SKM-1 (cell line): ENCODE measurements at regions not wholly inside any gene's neighbourhood (a gene's known extent, or its start where the extent isn't known, plus 50 kb on each side); places are given as distances from the start of the nearest gene placed in this dataset.
"Not testable (repeated sequence)": the region's sequence is repeated elsewhere in the genome, so short reads cannot be mapped to it uniquely, and the experiment has no call there.

ENCODE experiments used
- DNase-seq: peaks from one replicate; lab custom pipeline; 2025; ENCODE audit not compliant: unreplicated experiment; lab: John Stamatoyannopoulos, UW

DNA sequence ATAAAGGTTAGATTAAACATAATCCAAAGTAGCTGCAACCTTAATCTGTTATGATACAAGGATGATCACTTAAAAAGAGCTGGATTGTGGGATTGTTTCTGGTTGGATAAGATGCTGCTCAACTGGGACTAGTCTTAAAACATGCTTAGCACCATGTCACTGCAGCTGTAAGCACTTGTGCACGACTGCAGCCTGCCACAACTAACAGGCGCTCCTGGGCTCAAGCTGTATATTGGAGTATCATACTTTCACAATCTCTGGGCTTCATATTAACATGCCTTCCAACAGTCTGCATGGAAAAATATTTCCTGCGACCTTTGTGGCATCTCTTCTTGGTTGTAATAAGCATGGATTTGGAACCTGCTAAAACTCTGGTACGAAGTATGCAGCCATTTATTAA is 493.0 kb upstream of the PITX2 start:
- DNase-seq: no peak

- no peak for DNase-seq
Observed at GRCh38 chr4:111120191-111120590, 497.3 kb upstream of the PITX2 start.

GRCh38 chr4:111126340-111126739 is 503.5 kb upstream of the PITX2 start:
- no peak for DNase-seq

DNA sequence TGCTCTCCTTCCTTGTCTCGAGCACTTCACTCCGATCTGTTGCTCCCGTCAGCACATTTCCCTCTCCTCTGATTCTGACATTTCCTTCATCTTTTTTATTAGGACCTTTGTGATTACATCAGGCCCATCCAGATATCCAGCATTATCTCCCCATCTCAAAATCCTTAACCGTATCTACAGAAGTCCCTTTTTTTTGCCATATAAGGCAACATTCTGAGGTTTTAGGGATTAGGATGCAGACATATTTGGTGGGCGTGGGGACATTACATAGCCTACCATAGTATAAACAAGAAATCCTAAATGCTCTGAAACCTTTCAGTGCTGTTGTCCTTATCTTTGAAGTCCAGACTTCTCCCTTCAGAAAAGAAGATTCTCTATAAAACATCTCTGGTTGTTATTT is 505.0 kb upstream of the PITX2 start:
- no peak for DNase-seq

- no peak for DNase-seq
Observed at GRCh38 chr4:111128327-111128726, 505.4 kb upstream of the PITX2 start.

- DNase-seq: no peak
Observed at GRCh38 chr4:111136438-111136837, 513.6 kb upstream of the PITX2 start.

DNA sequence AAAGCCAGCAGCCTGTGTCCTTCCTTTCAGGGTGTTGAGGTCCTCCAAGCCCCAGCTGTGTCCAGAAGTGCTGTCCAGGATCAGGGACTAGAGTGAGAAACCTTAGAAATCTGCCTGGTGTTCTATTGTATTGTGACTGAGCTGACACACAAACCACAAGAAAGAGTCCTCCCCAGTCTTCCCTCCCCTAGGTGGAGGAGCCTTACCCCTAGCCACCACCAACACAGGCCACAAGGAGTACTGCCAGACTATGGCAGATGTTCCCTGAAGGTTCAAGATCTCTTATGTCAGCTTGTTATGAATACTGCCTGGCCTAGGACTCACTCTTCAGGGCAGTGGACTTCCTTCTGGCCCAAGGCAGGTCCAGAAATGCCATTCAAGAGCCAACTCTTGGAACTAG is 514.1 kb upstream of the PITX2 start:
- DNase-seq: no peak

DNA sequence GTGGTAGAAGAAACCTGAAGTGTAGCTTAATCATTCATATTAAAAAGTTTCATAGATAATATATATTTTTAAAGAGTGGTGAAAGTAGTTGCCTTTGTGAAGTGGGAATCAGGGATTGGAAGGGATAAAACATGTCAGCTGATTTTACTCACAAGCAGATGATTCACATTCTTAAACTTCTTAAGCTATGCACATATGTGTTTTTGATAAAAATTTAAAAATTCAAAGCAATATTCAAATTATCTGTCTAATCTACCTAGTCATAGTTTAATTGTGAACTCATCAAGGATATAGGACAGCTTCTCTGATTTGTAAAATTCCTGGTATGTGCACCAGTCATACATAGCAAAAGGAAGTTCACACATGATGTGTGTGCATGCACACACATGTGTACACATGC is 520.6 kb upstream of the PITX2 start:
- DNase-seq: no peak

- no peak for DNase-seq
Observed at GRCh38 chr4:111154934-111155333, 532.1 kb upstream of the PITX2 start.

- not testable (repeated sequence) for DNase-seq
Observed at GRCh38 chr4:111164556-111164955, 541.7 kb upstream of the PITX2 start.

- no peak for DNase-seq
Observed at GRCh38 chr4:111174331-111174730, 551.5 kb upstream of the PITX2 start.

DNA sequence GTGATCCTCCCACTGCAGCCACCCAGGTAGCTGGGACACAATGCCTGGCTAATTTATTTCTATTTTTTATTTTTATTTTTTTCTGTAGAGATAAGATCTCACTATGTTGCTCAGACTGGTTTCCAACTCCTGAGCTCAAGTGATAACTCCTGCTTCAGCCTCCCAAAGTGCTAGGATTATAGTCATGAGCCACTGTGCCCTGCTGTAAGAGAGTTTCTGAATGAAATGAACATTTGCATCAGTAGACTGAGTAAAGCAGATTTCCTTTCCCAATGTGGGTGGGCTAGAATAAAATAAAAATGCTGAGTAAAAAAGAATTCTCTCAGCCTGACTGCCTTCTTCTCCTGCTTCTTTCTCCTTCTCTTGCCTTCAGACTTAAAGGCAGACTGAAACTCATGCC is 555.4 kb upstream of the PITX2 start:
- no peak for DNase-seq

DNA sequence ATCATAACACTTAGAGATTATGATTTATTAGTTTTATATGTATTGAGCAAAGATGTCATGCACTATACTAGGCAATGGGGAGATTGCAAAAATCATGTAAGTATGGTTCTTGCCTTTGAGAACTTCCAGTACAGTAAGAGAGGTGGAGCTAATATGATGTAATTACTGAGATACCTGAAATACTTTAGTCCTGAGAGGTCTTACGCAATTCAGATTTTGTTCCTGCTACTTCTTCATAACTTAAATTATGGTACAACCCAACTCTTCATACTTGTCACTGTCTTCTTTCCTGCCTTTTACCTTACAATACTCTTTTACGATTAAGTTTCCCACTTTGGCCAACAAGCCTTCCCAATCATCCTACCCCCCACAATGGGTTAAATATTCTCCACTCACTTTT is 564.2 kb upstream of the PITX2 start:
- DNase-seq: no peak

GRCh38 chr4:111198446-111198845 is 575.6 kb upstream of the PITX2 start:
- no peak for DNase-seq

DNA sequence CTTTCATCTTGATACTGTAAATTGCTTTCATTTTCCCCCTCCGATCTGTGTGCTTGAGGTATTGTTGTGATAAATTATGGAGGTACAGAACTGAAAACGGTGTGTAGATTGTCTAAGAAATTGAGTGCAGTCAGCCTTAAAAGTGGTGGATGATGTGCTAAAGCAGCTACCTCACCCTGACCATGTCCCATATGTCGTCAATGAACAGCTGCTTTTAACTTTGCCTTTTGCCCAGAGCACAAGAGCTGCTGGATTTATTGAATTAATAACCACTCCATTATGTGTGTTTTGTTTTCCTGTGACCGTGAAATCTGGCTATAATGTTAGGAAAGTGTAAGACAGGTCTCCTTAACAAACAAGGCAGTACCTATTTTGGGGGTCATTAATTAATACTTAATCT is 581.9 kb upstream of the PITX2 start:
- DNase-seq: no peak

- DNase-seq: no peak
Observed at GRCh38 chr4:111208970-111209369, 586.1 kb upstream of the PITX2 start.

- no peak for DNase-seq
Observed at GRCh38 chr4:111209706-111210105, 586.8 kb upstream of the PITX2 start.

DNA sequence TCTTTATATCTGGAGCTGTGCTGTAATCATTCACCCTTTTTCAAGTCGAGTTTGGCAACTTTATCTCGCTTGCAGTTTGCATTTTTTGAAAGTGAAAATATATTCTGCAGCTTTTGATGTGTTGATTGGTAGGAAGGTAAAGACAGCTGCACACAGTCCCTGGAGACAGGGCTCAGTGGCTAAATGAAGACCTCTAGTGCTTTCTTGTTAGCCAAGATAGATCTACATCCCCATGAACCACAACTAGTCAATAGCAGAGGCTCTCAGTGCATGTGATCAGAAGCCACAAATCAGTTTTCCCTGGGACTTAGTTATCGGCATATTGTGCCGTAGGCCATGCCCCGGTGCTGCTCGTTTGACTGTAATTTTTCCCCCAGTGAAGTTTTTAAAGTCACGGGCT is 587.7 kb upstream of the PITX2 start:
- no peak for DNase-seq

DNA sequence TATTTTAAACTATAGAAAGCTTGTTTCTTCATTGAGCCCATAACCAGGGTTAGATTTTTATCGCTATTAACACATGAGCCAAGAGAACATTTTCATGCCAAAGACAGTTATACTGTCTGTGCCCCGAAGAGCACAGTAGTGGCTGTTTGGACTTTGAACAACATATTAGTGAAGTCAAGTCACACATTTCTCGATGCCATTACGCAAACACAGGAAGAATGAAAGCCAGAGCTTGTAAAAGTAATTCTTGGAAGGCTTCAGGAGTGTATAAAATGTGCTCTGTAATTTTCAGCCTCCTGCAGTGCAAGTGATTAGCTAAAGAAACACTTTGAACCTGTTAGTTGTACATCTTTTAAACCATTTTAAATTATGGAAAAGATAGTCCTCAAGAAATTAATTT is 590.7 kb upstream of the PITX2 start:
- DNase-seq: no peak

- no peak for DNase-seq
Observed at GRCh38 chr4:111214371-111214770, 591.5 kb upstream of the PITX2 start.

DNA sequence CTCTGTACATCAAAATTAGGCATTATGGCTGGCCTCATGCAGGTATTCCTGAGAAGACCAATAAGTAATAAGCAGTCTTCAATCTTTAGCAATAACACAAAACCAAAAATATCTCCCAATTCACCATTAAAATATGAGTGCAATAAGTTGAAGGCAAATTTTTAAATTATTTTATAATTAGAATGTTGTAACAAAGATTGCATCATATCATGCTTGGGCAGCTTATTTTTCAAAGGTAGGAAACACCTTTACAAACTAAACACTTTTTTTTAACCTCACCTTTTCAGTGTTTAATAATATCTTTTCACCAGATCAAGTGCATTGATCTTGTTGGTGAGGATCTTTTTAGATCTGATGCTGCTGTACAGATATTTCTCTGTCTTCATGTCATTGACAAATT is 592.9 kb upstream of the PITX2 start:
- no peak for DNase-seq

- DNase-seq: no peak
Observed at GRCh38 chr4:111216791-111217190, 593.9 kb upstream of the PITX2 start.

DNA sequence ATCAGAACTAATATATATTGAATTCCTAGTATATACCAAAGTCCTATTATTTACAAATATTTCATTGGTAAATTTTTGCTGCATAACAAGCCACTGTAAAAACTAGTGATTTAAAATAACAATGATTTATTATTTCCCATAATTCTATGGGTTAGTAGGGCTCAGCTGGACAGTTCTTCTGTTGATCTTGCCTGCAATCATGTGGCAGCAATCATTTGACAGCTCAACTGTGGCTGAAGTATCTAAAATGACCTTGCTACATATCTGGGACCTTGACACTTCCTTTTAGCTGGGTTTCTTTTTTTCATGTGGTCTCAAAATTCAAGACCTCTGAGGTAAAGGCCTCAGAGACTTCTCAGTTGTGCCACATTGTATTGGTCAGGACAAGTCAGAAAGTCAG is 598.5 kb upstream of the PITX2 start:
- no peak for DNase-seq

- no peak for DNase-seq
Observed at GRCh38 chr4:111228396-111228795, 605.5 kb upstream of the PITX2 start.
